ENCODE measurements at regions not wholly inside any gene's neighbourhood (a gene's known extent, or its start where the extent isn't known, plus 50 kb on each side); places are given as distances from the start of the nearest gene placed in this dataset.

DNA sequence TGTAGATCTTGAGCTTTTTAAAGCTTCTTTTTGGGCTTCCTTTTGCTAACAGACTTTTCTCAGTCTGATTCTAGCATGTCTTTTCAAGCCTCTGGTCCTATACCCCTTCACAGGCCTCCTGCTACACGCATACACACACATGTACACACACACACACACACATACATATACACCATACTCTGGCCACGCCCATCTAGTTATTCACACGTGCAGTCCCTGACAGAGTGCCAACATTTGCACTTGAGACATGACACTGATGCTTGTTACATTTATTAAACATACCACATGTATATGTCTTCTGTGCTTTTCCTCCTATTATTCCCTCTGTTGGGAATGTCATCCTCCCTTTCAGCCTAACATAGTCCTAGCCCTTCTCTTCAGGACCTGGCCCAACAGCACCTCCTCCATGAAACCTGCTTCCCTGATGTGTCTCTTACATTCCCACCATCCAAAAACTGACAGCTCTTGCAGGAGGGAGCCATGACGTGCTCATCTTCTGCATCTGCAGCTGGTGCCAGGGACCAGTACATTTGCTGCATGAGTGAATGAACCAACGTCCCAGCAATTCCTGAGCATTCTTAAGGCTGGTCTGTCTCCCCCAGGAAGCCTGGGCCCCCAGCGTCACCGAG is 222.1 kb downstream of the ARHGAP12 start:
- Histone ChIP-seq H3K4me1 (ENCODE audit: low read depth) (peaks cover 17% of the 10 kb centered on the region), H3K4me3 (no peak overlapping the region), H3K36me3 (no peaks in the 10 kb centered on the region), H3K27ac (no peak overlapping the region), H3K27me3 (no peaks in the 10 kb centered on the region), H3K9me3 (ENCODE audit: low read depth) (no peaks in the 10 kb centered on the region)
- TF ChIP-seq CTCF (IDR thresholded peaks at IDR 0.05; ENCODE audit: low read depth, low read length), result no peak
- DNase-seq (ENCODE audit: low read depth in 1 of 2, low spot score in 1 of 2), result no peak

- peak in 1 of 2 donors; percentile 11 for DNase-seq (ENCODE audit: low read depth in 1 of 2, low spot score in 1 of 2)
- Histone ChIP-seq H3K4me1 (ENCODE audit: low read depth) (peaks cover 17% of the 10 kb centered on the region), H3K27ac (no peak overlapping the region), H3K36me3 (no peaks in the 10 kb centered on the region), H3K9me3 (ENCODE audit: low read depth) (no peaks in the 10 kb centered on the region), H3K27me3 (no peaks in the 10 kb centered on the region), H3K4me3 (no peak overlapping the region)
- TF ChIP-seq CTCF (IDR thresholded peaks at IDR 0.05; ENCODE audit: low read depth, low read length), result no peak
These were observed 223.5 kb downstream of the ARHGAP12 start for GRCh38 chr10:31705136-31705535.

DNA sequence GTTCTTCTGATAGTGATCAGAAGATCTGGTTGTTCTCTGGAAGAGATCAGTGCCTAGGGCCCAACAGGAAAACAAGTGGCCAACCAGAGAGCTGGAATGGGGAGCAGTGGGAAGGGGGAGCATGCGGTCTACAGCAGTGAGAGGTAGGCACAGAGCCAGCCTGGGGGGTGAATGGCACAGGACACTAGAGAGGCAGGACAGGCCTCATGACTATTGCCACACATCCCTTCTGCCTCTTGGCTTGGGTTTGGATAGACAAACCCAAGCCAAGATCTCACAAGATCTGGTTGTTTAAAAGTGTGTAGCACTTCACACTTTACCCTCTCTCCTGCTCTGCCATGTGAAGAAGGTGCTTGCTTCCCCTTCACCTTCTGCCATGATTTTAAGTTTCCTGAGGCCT is 224.4 kb downstream of the ARHGAP12 start:
- TF ChIP-seq CTCF (IDR thresholded peaks at IDR 0.05; ENCODE audit: low read depth, low read length), result no peak
- no peaks in the 10 kb centered on the region for H3K36me3 ChIP-seq
- H3K27ac ChIP-seq, result no peak overlapping the region
- no peak for DNase-seq (ENCODE audit: low read depth in 1 of 2, low spot score in 1 of 2)
- H3K4me3 ChIP-seq, result no peak overlapping the region
- H3K4me1 ChIP-seq (ENCODE audit: low read depth), result peaks cover 17% of the 10 kb centered on the region
- no peaks in the 10 kb centered on the region for H3K9me3 ChIP-seq (ENCODE audit: low read depth)
- H3K27me3 ChIP-seq, result no peaks in the 10 kb centered on the region

GRCh38 chr10:31702954-31703353 is 225.7 kb downstream of the ARHGAP12 start:
- H3K27me3 ChIP-seq, result no peaks in the 10 kb centered on the region
- no peak for TF ChIP-seq CTCF (IDR thresholded peaks at IDR 0.05; ENCODE audit: low read depth, low read length)
- H3K4me1 ChIP-seq (ENCODE audit: low read depth), result peaks cover 12% of the 10 kb centered on the region
- no peak overlapping the region for H3K27ac ChIP-seq
- DNase-seq (ENCODE audit: low read depth in 1 of 2, low spot score in 1 of 2), result no peak
- H3K36me3 ChIP-seq, result no peaks in the 10 kb centered on the region
- H3K4me3 ChIP-seq, result no peak overlapping the region
- no peaks in the 10 kb centered on the region for H3K9me3 ChIP-seq (ENCODE audit: low read depth)

GRCh38 chr10:31702005-31702404 is 226.6 kb downstream of the ARHGAP12 start:
- H3K27ac ChIP-seq, result no peak overlapping the region
- no peaks in the 10 kb centered on the region for H3K9me3 ChIP-seq (ENCODE audit: low read depth)
- no peak for TF ChIP-seq CTCF (IDR thresholded peaks at IDR 0.05; ENCODE audit: low read depth, low read length)
- no peak overlapping the region for H3K4me3 ChIP-seq
- no peaks in the 10 kb centered on the region for H3K36me3 ChIP-seq
- H3K4me1 ChIP-seq (ENCODE audit: low read depth), result peaks cover 2% of the 10 kb centered on the region
- no peaks in the 10 kb centered on the region for H3K27me3 ChIP-seq
- DNase-seq (ENCODE audit: low read depth in 1 of 2, low spot score in 1 of 2), result no peak

Data from cardiac muscle cell (in vitro differentiated cells and primary cell).